PC-3 (cell line): ENCODE measurements at regions not wholly inside any gene's neighbourhood (a gene's known extent, or its start where the extent isn't known, plus 50 kb on each side); places are given as distances from the start of the nearest gene placed in this dataset.

Source experiments
- EZH2phosphoT487 ChIP-seq: fragments of 300-600 bp; sonication (generic); IDR thresholded peaks from 2 replicates; pipeline ENCODE4 v1.6.1; 2018; ENCODE audit warnings: mild to moderate bottlenecking, antibody characterized with exemption, low read length, borderline replicate concordance
- TF ChIP-seq, protein P1 (sequence below): fragments of 300-600 bp; sonication (generic); conservative IDR thresholded peaks from 2 replicates; pipeline ENCODE4 v1.5.1; 2017; ENCODE audit warnings: antibody characterized with exemption, low read depth, mild to moderate bottlenecking, low read length

DNA sequence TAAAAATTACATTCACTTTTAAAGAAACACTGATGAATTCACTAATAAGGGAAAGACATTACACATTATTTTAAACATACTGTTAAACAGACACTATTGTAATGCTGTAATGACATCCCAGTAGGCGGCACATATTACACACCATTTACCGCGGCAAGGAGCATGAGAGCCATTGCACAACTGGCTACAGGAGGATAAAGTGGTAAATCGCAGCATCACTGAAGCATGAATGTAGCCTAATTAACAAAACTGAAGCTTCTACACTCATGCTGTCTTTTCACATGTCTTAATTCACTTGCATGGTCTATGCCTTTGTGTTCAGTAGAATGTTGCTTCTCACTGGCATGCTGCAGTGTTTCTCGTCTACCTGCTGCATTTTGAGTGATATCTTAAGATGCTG lies 1046.0 kb downstream of the MRPL39 start:
- TF ChIP-seq, protein P1, sequence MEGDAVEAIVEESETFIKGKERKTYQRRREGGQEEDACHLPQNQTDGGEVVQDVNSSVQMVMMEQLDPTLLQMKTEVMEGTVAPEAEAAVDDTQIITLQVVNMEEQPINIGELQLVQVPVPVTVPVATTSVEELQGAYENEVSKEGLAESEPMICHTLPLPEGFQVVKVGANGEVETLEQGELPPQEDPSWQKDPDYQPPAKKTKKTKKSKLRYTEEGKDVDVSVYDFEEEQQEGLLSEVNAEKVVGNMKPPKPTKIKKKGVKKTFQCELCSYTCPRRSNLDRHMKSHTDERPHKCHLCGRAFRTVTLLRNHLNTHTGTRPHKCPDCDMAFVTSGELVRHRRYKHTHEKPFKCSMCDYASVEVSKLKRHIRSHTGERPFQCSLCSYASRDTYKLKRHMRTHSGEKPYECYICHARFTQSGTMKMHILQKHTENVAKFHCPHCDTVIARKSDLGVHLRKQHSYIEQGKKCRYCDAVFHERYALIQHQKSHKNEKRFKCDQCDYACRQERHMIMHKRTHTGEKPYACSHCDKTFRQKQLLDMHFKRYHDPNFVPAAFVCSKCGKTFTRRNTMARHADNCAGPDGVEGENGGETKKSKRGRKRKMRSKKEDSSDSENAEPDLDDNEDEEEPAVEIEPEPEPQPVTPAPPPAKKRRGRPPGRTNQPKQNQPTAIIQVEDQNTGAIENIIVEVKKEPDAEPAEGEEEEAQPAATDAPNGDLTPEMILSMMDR: no peak
- no peak for TF ChIP-seq EZH2phosphoT487
